ENCODE measurements at regions not wholly inside any gene's neighbourhood (a gene's known extent, or its start where the extent isn't known, plus 50 kb on each side); places are given as distances from the start of the nearest gene placed in this dataset.

DNA sequence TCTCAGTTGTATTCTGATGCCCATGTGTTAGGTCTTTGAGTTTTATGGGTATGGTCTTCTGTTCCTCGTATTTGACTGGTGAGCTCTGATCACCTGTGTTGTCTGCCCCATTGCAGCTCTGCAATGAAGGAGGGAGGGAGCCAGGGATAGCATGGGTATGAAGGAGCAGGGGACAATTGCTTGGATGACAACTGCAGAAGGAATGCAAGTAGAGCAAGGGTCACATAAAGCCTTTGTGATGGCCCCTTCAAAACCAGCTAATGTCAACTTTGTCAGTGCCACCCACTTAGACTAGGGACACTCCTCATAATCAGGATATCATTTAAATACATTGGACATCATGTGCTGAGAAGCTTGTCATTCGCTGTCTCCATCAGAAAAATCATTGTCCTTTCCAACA lies 152.7 kb upstream of the MAF start:
- intact Hi-C loops (cut with DNase I; ENCODE audit: low total_unique reads), result no loop called here
- no peaks in the 10 kb centered on the region for H3K27me3 ChIP-seq
- peak overlapping the region in 1 of 5 donors; percentile 54 for H3K27ac ChIP-seq
- peaks cover 0 to 30% (median 18%) of the 10 kb centered on the region in 4 donors for H3K4me1 ChIP-seq
- no peak overlapping the region for H3K4me3 ChIP-seq
- DNase-seq, result no peak
- no peaks in the 10 kb centered on the region for H3K36me3 ChIP-seq
- H3K9me3 ChIP-seq, result no peaks in the 10 kb centered on the region
- TF ChIP-seq, protein P1, sequence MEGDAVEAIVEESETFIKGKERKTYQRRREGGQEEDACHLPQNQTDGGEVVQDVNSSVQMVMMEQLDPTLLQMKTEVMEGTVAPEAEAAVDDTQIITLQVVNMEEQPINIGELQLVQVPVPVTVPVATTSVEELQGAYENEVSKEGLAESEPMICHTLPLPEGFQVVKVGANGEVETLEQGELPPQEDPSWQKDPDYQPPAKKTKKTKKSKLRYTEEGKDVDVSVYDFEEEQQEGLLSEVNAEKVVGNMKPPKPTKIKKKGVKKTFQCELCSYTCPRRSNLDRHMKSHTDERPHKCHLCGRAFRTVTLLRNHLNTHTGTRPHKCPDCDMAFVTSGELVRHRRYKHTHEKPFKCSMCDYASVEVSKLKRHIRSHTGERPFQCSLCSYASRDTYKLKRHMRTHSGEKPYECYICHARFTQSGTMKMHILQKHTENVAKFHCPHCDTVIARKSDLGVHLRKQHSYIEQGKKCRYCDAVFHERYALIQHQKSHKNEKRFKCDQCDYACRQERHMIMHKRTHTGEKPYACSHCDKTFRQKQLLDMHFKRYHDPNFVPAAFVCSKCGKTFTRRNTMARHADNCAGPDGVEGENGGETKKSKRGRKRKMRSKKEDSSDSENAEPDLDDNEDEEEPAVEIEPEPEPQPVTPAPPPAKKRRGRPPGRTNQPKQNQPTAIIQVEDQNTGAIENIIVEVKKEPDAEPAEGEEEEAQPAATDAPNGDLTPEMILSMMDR (IDR thresholded peaks at IDR 0.05), result no peak
- TF ChIP-seq POLR2AphosphoS5 (IDR thresholded peaks at IDR 0.05), result no peak
- no peak for TF ChIP-seq EP300 (IDR thresholded peaks at IDR 0.05)
- TF ChIP-seq POLR2A (IDR thresholded peaks at IDR 0.05), result no peak
- 85 to 95% (median 93%) methylated on average over 2 of the region's 2 CpGs for WGBS, 5 donors

DNA sequence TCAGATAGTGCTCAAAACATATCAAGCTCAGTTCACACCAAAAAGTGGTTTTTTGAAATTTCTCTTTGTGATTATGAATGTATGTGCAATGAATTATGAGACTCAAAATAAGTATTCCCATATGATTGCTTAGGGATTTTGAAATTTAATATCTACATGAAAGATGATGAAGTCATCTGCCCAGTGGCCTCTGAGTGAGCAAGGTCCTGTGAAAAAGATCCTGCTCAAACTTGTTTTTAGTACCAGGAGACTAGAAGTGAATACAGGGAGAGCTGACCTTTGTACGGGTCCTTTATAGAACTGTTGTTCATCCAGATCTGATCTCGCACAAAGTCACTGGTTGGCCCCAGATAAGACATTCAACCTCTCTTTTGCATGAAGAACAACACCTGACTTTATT lies 151.9 kb upstream of the MAF start:
- Histone ChIP-seq H3K4me1 (peaks cover 0 to 30% (median 18%) of the 10 kb centered on the region in 4 donors), H3K4me3 (no peak overlapping the region), H3K27ac (peak overlapping the region in 1 of 5 donors; percentile 45), H3K9me3 (no peaks in the 10 kb centered on the region), H3K36me3 (no peaks in the 10 kb centered on the region), H3K27me3 (no peaks in the 10 kb centered on the region)
- 55 to 90% (median 66%) methylated on average over 2 of the region's 2 CpGs for WGBS, 5 donors
- TF ChIP-seq, protein P1 (IDR thresholded peaks at IDR 0.05), result no peak
- TF ChIP-seq EP300 (IDR thresholded peaks at IDR 0.05), result no peak
- no peak for TF ChIP-seq POLR2A (IDR thresholded peaks at IDR 0.05)
- TF ChIP-seq POLR2AphosphoS5 (IDR thresholded peaks at IDR 0.05), result no peak
- DNase-seq, result peak in 1 of 2 donors; percentile 71
- intact Hi-C loops (cut with DNase I; ENCODE audit: low total_unique reads), result no loop called here

DNA sequence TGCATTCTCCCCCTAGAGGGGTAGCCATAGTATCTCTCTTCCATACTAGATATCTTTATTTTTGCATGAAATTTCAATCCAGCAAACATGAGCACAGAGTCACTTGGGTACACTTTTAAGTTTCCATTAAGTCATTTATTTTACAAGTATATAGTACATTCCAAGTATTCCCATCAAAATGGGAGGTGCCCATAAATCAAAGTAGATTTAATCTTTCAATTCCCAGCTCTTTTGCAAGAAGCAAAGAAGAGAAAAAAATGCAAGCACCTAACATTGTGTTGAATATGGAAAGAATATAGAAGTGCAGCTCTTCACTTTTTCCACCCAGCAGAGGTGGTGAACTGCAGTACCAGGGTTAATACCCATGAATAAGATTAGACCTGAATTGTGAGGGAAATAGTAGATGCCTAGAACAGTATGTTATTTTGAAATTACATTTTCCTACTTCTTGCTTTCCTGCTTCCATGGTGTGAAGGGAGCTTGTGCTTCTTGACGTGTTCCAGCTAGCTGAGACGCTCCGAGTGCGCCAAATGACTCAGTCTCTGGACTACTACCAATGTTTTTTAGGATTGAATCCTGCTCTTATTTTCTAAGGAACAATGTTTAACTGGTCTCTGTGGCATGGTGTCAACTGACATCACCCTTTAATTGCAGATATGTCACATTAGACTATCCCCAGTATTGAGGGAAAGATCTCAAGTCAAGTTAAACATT lies 151.1 kb upstream of the MAF start:
- intact Hi-C loops (cut with DNase I; ENCODE audit: low total_unique reads), result no loop called here
- no peaks in the 10 kb centered on the region for H3K36me3 ChIP-seq
- no peak overlapping the region for H3K4me3 ChIP-seq
- TF ChIP-seq EP300 (IDR thresholded peaks at IDR 0.05), result no peak
- peak in 2 of 3 donors; percentile 27 to 31 for TF ChIP-seq POLR2AphosphoS5 (IDR thresholded peaks at IDR 0.05)
- H3K27me3 ChIP-seq, result no peaks in the 10 kb centered on the region
- no peaks in the 10 kb centered on the region for H3K9me3 ChIP-seq
- DNase-seq, result peak in 1 of 2 donors; percentile 88
- peak overlapping the region in 1 of 5 donors; percentile 63 for H3K27ac ChIP-seq
- peaks cover 0 to 30% (median 18%) of the 10 kb centered on the region in 4 donors for H3K4me1 ChIP-seq
- WGBS, 5 donors, result 59 to 85% (median 70%) methylated on average over 4 of the region's 4 CpGs

DNA sequence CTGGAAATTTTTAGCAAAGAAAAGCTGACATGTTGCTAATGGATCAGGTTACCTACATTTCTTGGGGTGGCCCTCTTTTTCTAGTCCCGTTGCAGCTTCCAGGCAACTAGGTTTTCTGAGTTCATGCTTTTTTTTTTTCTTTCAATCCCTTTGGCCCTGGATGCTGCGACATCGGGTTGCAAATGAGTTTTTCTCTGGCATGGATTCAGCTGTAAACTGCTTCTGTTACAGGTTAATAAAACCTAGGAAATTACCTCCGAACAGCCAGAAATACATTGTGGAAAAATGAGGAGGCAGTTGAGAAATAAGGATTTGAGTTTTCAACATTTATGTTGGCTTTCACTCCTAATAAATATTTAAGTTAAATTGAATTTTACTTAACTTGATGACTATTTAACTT lies 149.8 kb upstream of the MAF start:
- Histone ChIP-seq H3K27ac (no peak overlapping the region), H3K27me3 (no peaks in the 10 kb centered on the region), H3K9me3 (no peaks in the 10 kb centered on the region), H3K36me3 (no peaks in the 10 kb centered on the region), H3K4me3 (no peak overlapping the region), H3K4me1 (peaks cover 0 to 30% (median 18%) of the 10 kb centered on the region in 4 donors)
- no peak for TF ChIP-seq POLR2AphosphoS5 (IDR thresholded peaks at IDR 0.05)
- TF ChIP-seq EP300 (IDR thresholded peaks at IDR 0.05), result no peak
- TF ChIP-seq, protein P1 (IDR thresholded peaks at IDR 0.05), result no peak
- TF ChIP-seq POLR2A (IDR thresholded peaks at IDR 0.05), result no peak
- intact Hi-C loops (cut with DNase I; ENCODE audit: low total_unique reads), result no loop called here
- DNase-seq, result no peak
- 53 to 84% (median 82%) methylated on average over 4 of the region's 4 CpGs for WGBS, 5 donors

DNA sequence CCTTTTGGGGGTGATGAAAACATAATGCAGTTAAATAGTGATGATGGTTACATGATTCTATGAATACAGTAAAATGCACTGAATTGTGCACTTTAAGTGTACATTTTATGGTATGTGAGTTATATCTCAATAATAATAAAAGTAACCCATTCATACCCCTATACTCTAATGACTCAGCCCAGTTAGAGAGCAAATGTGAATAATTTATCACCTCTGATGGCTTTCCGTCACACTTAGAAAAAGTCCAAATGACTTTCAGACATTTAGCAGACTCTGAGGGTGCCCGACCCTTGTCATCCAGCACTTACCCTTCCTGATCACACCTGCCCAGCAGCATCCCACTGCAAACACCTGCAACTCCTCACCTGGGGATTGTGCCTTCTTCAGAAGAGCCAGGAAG lies 148.1 kb upstream of the MAF start:
- Histone ChIP-seq H3K27me3 (no peaks in the 10 kb centered on the region), H3K9me3 (no peaks in the 10 kb centered on the region), H3K4me1 (peaks cover 0 to 19% (median 8%) of the 10 kb centered on the region in 4 donors), H3K4me3 (no peak overlapping the region), H3K36me3 (no peaks in the 10 kb centered on the region), H3K27ac (no peak overlapping the region)
- DNase-seq, result no peak
- intact Hi-C loops (cut with DNase I; ENCODE audit: low total_unique reads), result no loop called here
- TF ChIP-seq POLR2AphosphoS5 (IDR thresholded peaks at IDR 0.05) (no peak), POLR2A (IDR thresholded peaks at IDR 0.05) (no peak), EP300 (IDR thresholded peaks at IDR 0.05) (no peak)
- TF ChIP-seq, protein P1 (IDR thresholded peaks at IDR 0.05), result no peak
- WGBS, 5 donors, result 73 to 93% (median 91%) methylated on average over 2 of the region's 2 CpGs
